Gastroesophageal sphincter (tissue), 2 donors: ENCODE measurements at regions not wholly inside any gene's neighbourhood (a gene's known extent, or its start where the extent isn't known, plus 50 kb on each side); places are given as distances from the start of the nearest gene placed in this dataset.

Experiments
- EP300 ChIP-seq: sonication (generic); formaldehyde crosslinking; IDR thresholded peaks from one replicate; pipeline ENCODE4 v1.6.1; 2017; ENCODE audit warnings: antibody characterized with exemption, mild to moderate bottlenecking
- POLR2A ChIP-seq, 2 donors: fragments of 450-650 bp; IDR thresholded peaks; one replicate each; pipeline ENCODE4 v1.6.1; 2017; ENCODE audit warnings: antibody characterized with exemption in 2 of 2, mild to moderate bottlenecking in 2 of 2, moderate library complexity in 1 of 2

GRCh38 chr5:20088361-20088760, 100.4 kb upstream of the CDH18 start:
- TF ChIP-seq EP300 (no peak), POLR2A (IDR thresholded peaks at IDR 0.05) (no peak)
